ENCODE measurements at regions not wholly inside any gene's neighbourhood (a gene's known extent, or its start where the extent isn't known, plus 50 kb on each side); places are given as distances from the start of the nearest gene placed in this dataset.

DNA sequence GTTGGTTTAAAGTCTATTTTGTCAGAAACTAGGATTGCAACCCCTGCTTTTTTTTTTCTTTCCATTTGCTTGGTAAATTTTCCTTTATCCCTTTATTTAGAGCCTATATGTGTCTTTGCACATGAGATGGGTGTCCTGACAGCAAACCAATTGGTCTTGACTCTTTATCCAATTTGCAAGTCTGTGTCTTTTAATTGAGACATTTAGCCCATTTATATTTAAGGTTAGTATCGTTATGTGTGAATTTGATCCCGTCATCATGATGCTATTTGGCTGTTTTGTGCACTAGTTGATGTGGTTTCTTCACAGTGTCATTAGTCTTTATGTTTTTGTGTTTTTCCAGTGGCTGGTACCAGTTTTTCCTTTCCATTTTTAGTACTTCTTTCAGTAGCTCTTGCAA, 127.7 kb upstream of the ZNF267 start:
- no peaks in the 10 kb centered on the region for H3K4me1 ChIP-seq (ENCODE audit: control insufficient read depth in 1 of 2, insufficient read depth in 2 of 2, low read length in 2 of 2)
- H3K4me2 ChIP-seq (ENCODE audit: low read length), result no peak overlapping the region
- TF ChIP-seq ATF3 (IDR thresholded peaks at IDR 0.05) (no peak), YY1 (IDR thresholded peaks at IDR 0.05; ENCODE audit: extremely low read depth, insufficient replicate concordance, low read depth, low read length) (no peak)
- H3K9me3 ChIP-seq (ENCODE audit: control insufficient read depth in 1 of 2, insufficient read depth in 1 of 2, low read depth in 1 of 2, low read length in 2 of 2), result peaks cover 18 to 24% of the 10 kb centered on the region in 2 experiments; a peak in 3 of 4 replicates
- intact Hi-C loops (cut with micrococcal nuclease), result no loop called here
- ChIA-PET POLR2A (interaction anchor here (1.1 kb wide), 1 partner anchor 16 kb away, joined by 3 read pairs; no protein-coding TSS in a partner anchor), CTCF (no interaction called here), RAD21 (ENCODE audit: low non-redundant PET in 1 of 2, low total read pairs in 2 of 2, uncharacterized antibody in 2 of 2, unreplicated experiment in 2 of 2) (no interaction called here)
- no peak overlapping the region for H3K4me3 ChIP-seq (replicated peaks in 1 of 2; ENCODE audit: low read depth in 1 of 2, low read length in 2 of 2)
- BruUV-seq (replicated peaks), result no TSS peak
- no peaks in the 10 kb centered on the region for H3K36me3 ChIP-seq (ENCODE audit: control insufficient read depth in 1 of 2, insufficient read depth in 2 of 2, low read length in 2 of 2)
- 0 out of 2 replicates have a peak, but pooled peaks cover 3% of the 10 kb centered on the region for H3K79me2 ChIP-seq (ENCODE audit: insufficient read depth, low read length)
- no peaks in the 10 kb centered on the region for H3K27me3 ChIP-seq (ENCODE audit: insufficient read depth, low read length)
- H3K9me2 ChIP-seq (ENCODE audit: insufficient read depth), result no peaks in the 10 kb centered on the region
- no peak overlapping the region for H3K27ac ChIP-seq (ENCODE audit: low read depth, low read length)
- ATAC-seq (no peak), DNase-seq (ENCODE audit: low read depth, low spot score) (no peak)
- H2AFZ ChIP-seq (ENCODE audit: low read depth, low read length, poor library complexity, severe bottlenecking), result no peak overlapping the region
- no peaks in the 10 kb centered on the region for H4K20me1 ChIP-seq (ENCODE audit: insufficient read depth)
- H3K9ac ChIP-seq (ENCODE audit: low read length), result no peak overlapping the region

DNA sequence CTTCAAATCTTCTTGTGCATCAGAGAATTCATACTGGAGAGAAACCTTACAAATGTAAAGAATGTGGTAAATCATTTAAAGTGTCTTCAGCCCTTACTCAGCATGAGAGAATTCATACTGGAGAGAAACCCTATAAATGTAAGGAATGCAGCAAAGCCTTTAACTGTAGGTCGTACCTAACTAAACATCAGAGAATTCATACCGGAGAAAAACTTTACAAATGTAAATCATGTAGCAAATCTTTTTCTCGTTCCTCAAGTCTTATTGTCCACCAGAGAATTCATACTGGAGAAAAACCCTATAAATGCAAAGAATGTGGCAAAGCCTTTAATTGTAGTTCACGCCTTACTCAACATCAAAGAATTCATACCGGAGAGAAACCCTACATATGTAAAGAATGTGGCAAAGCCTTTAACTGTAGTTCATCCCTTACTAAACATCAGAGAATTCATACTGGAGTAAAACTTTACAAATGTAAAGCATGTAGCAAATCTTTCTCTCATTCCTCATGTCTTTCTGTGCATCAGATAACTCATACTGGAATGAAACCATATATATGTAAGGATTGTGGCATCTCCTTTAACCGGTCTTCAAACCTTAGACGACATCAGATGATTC, 118.5 kb upstream of the ZNF267 start:
- peaks cover 5% of the 10 kb centered on the region; the same call in 1 of the 2 replicates for H3K79me2 ChIP-seq (ENCODE audit: insufficient read depth, low read length)
- no TSS peak for BruUV-seq (replicated peaks)
- intact Hi-C loops (cut with micrococcal nuclease), result no loop called here
- H3K27ac ChIP-seq (ENCODE audit: low read depth, low read length), result no peak overlapping the region
- TF ChIP-seq ZNF274 (IDR thresholded peaks at IDR 0.05; ENCODE audit: low read depth, low read length), result peak; percentile 95
- TF ChIP-seq, protein P1, sequence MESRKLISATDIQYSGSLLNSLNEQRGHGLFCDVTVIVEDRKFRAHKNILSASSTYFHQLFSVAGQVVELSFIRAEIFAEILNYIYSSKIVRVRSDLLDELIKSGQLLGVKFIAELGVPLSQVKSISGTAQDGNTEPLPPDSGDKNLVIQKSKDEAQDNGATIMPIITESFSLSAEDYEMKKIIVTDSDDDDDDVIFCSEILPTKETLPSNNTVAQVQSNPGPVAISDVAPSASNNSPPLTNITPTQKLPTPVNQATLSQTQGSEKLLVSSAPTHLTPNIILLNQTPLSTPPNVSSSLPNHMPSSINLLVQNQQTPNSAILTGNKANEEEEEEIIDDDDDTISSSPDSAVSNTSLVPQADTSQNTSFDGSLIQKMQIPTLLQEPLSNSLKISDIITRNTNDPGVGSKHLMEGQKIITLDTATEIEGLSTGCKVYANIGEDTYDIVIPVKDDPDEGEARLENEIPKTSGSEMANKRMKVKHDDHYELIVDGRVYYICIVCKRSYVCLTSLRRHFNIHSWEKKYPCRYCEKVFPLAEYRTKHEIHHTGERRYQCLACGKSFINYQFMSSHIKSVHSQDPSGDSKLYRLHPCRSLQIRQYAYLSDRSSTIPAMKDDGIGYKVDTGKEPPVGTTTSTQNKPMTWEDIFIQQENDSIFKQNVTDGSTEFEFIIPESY (IDR thresholded peaks at IDR 0.05; ENCODE audit: extremely low read depth, insufficient replicate concordance, low read length), result no peak
- no peaks in the 10 kb centered on the region for H3K4me1 ChIP-seq (ENCODE audit: control insufficient read depth in 1 of 2, insufficient read depth in 2 of 2, low read length in 2 of 2)
- POLR2A ChIA-PET, result no interaction called here
- DNase-seq (ENCODE audit: low read depth, low spot score) (no peak), ATAC-seq (no peak)
- no peaks in the 10 kb centered on the region for H3K9me2 ChIP-seq (ENCODE audit: insufficient read depth)
- no peak overlapping the region for H3K9ac ChIP-seq (ENCODE audit: low read length)
- no peaks in the 10 kb centered on the region for H3K27me3 ChIP-seq (ENCODE audit: insufficient read depth, low read length)
- no peak overlapping the region for H2AFZ ChIP-seq (ENCODE audit: low read depth, low read length, poor library complexity, severe bottlenecking)
- RAD21 ChIA-PET (ENCODE audit: low non-redundant PET in 1 of 2, low total read pairs in 2 of 2, uncharacterized antibody in 2 of 2, unreplicated experiment in 2 of 2), result no interaction called here
- H3K4me2 ChIP-seq (ENCODE audit: low read length), result no peak overlapping the region
- no peak overlapping the region for H3K4me3 ChIP-seq (replicated peaks in 1 of 2; ENCODE audit: low read depth in 1 of 2, low read length in 2 of 2)
- CTCF ChIA-PET, result no interaction called here
- peaks cover 0 to 10% of the 10 kb centered on the region in 2 experiments; a peak in 2 of 4 replicates for H3K36me3 ChIP-seq (ENCODE audit: control insufficient read depth in 1 of 2, insufficient read depth in 2 of 2, low read length in 2 of 2)
- no peaks in the 10 kb centered on the region for H4K20me1 ChIP-seq (ENCODE audit: insufficient read depth)
- peaks cover 28 to 52% of the 10 kb centered on the region in 2 experiments; a peak in 3 of 4 replicates for H3K9me3 ChIP-seq (ENCODE audit: control insufficient read depth in 1 of 2, insufficient read depth in 1 of 2, low read depth in 1 of 2, low read length in 2 of 2)

Data from HCT116 (cell line).